ENCODE measurements at regions not wholly inside any gene's neighbourhood (a gene's known extent, or its start where the extent isn't known, plus 50 kb on each side); places are given as distances from the start of the nearest gene placed in this dataset.

- TF ChIP-seq CTCF (conservative IDR thresholded peaks at IDR 0.05; ENCODE audit: low read depth, low read length) (no peak), EZH2 (IDR thresholded peaks at IDR 0.05; ENCODE audit: low read length, unreplicated experiment) (no peak), EZH2phosphoT487 (IDR thresholded peaks at IDR 0.05; ENCODE audit: borderline replicate concordance, low read length) (no peak)
Observed at GRCh38 chr4:11593576-11594116, 165.0 kb upstream of the HS3ST1 start.

All from PC-3 (cell line).